OCI-M2 (cell line): ENCODE measurements at regions not wholly inside any gene's neighbourhood (a gene's known extent, or its start where the extent isn't known, plus 50 kb on each side); places are given as distances from the start of the nearest gene placed in this dataset.
"Not testable (repeated sequence)": the region's sequence is repeated elsewhere in the genome, so short reads cannot be mapped to it uniquely, and the experiment has no call there.

Experiments
- DNase-seq: peaks from one replicate; lab custom pipeline; 2025; ENCODE audit not compliant: unreplicated experiment; lab: John Stamatoyannopoulos, UW

GRCh38 chrX:109875831-109876230, 127.1 kb upstream of the TMEM164 start:
- DNase-seq: no peak

- DNase-seq: no peak
These were observed 124.7 kb upstream of the TMEM164 start for GRCh38 chrX:109878236-109878635.

GRCh38 chrX:109879991-109880390, 122.9 kb upstream of the TMEM164 start:
- DNase-seq: no peak

- DNase-seq: no peak
These were observed 122.3 kb upstream of the TMEM164 start for GRCh38 chrX:109880629-109881028.

GRCh38 chrX:109886122-109886761, 116.7 kb upstream of the TMEM164 start:
- DNase-seq: no peak

GRCh38 chrX:109889289-109890006, 113.5 kb upstream of the TMEM164 start:
- no peak for DNase-seq

GRCh38 chrX:109890300-109890699, 112.6 kb upstream of the TMEM164 start:
- no peak for DNase-seq

- no peak for DNase-seq
These were observed 111.9 kb upstream of the TMEM164 start for GRCh38 chrX:109890910-109891502.

- not testable (repeated sequence) for DNase-seq
These were observed 106.9 kb upstream of the TMEM164 start for GRCh38 chrX:109896024-109896423.

GRCh38 chrX:109902665-109903064, 100.2 kb upstream of the TMEM164 start:
- DNase-seq: no peak

GRCh38 chrX:109911046-109911445, 91.9 kb upstream of the TMEM164 start:
- no peak for DNase-seq

GRCh38 chrX:109912993-109913392, 89.9 kb upstream of the TMEM164 start:
- DNase-seq: not testable (repeated sequence)

GRCh38 chrX:109914114-109914849, 88.6 kb upstream of the TMEM164 start:
- no peak for DNase-seq

GRCh38 chrX:109918753-109919152, 84.2 kb upstream of the TMEM164 start:
- no peak for DNase-seq

- no peak for DNase-seq
These were observed 82.6 kb upstream of the TMEM164 start for GRCh38 chrX:109920325-109920724.

- no peak for DNase-seq
These were observed 82.0 kb upstream of the TMEM164 start for GRCh38 chrX:109920868-109921267.

GRCh38 chrX:109922190-109922589, 80.7 kb upstream of the TMEM164 start:
- DNase-seq: no peak

- not testable (repeated sequence) for DNase-seq
These were observed 77.9 kb upstream of the TMEM164 start for GRCh38 chrX:109925003-109925402.

GRCh38 chrX:109925656-109926055, 77.3 kb upstream of the TMEM164 start:
- no peak for DNase-seq

GRCh38 chrX:109926118-109926517, 76.8 kb upstream of the TMEM164 start:
- no peak for DNase-seq
